ENCODE measurements at regions not wholly inside any gene's neighbourhood (a gene's known extent, or its start where the extent isn't known, plus 50 kb on each side); places are given as distances from the start of the nearest gene placed in this dataset.

- TF ChIP-seq POLR2A (IDR thresholded peaks at IDR 0.05; ENCODE audit: low read depth, low read length) = no peak
- no peak for TF ChIP-seq POLR2AphosphoS5 (IDR thresholded peaks at IDR 0.05; ENCODE audit: low read depth, low read length)
These were observed 416.8 kb downstream of the LRATD1 start for GRCh38 chr2:15049096-15049993.

Data from GM12892 (cell line).